Epidermal melanocyte (primary cell): ENCODE measurements at regions not wholly inside any gene's neighbourhood (a gene's known extent, or its start where the extent isn't known, plus 50 kb on each side); places are given as distances from the start of the nearest gene placed in this dataset.

ENCODE experiments used
- DNase-seq: peaks from one replicate; pipeline ENCODE4 v3.0.0; 2011; ENCODE audit warnings: low spot score; ENCODE audit not compliant: insufficient read length

- DNase-seq, result no peak
These were observed 579.7 kb downstream of the CDH11 start for GRCh38 chr16:64542152-64542551.

GRCh38 chr16:64541621-64542020 lies 580.2 kb downstream of the CDH11 start:
- no peak for DNase-seq

- DNase-seq, result no peak
These were observed 581.4 kb downstream of the CDH11 start for GRCh38 chr16:64540434-64540833.

- DNase-seq, result no peak
These were observed 582.0 kb downstream of the CDH11 start for GRCh38 chr16:64539811-64540371.

GRCh38 chr16:64534180-64534780 lies 587.6 kb downstream of the CDH11 start:
- no peak for DNase-seq

- DNase-seq, result no peak
These were observed 589.2 kb downstream of the CDH11 start for GRCh38 chr16:64532691-64533090.

- no peak for DNase-seq
These were observed 589.7 kb downstream of the CDH11 start for GRCh38 chr16:64532117-64532516.

- no peak for DNase-seq
These were observed 590.5 kb downstream of the CDH11 start for GRCh38 chr16:64531401-64531800.

GRCh38 chr16:64522548-64522947 lies 599.3 kb downstream of the CDH11 start:
- DNase-seq, result no peak

GRCh38 chr16:64513871-64514270 lies 608.0 kb downstream of the CDH11 start:
- DNase-seq, result no peak

- DNase-seq, result no peak
These were observed 614.4 kb downstream of the CDH11 start for GRCh38 chr16:64507240-64508024.

- DNase-seq, result no peak
These were observed 622.7 kb downstream of the CDH11 start for GRCh38 chr16:64499211-64499610.

GRCh38 chr16:64498363-64498762 lies 623.5 kb downstream of the CDH11 start:
- no peak for DNase-seq

- DNase-seq, result no peak
These were observed 628.2 kb downstream of the CDH11 start for GRCh38 chr16:64493709-64494108.

GRCh38 chr16:64489449-64489848 lies 632.4 kb downstream of the CDH11 start:
- no peak for DNase-seq

GRCh38 chr16:64486561-64486960 lies 635.3 kb downstream of the CDH11 start:
- DNase-seq, result no peak

GRCh38 chr16:64481497-64481896 lies 640.4 kb downstream of the CDH11 start:
- no peak for DNase-seq

GRCh38 chr16:64478252-64478906 lies 643.5 kb downstream of the CDH11 start:
- DNase-seq, result no peak

- no peak for DNase-seq
These were observed 646.1 kb downstream of the CDH11 start for GRCh38 chr16:64475627-64476351.

GRCh38 chr16:64470916-64471315 lies 650.9 kb downstream of the CDH11 start:
- no peak for DNase-seq

- DNase-seq, result no peak
These were observed 651.8 kb downstream of the CDH11 start for GRCh38 chr16:64469906-64470702.
